ENCODE measurements at regions not wholly inside any gene's neighbourhood (a gene's known extent, or its start where the extent isn't known, plus 50 kb on each side); places are given as distances from the start of the nearest gene placed in this dataset.

DNA sequence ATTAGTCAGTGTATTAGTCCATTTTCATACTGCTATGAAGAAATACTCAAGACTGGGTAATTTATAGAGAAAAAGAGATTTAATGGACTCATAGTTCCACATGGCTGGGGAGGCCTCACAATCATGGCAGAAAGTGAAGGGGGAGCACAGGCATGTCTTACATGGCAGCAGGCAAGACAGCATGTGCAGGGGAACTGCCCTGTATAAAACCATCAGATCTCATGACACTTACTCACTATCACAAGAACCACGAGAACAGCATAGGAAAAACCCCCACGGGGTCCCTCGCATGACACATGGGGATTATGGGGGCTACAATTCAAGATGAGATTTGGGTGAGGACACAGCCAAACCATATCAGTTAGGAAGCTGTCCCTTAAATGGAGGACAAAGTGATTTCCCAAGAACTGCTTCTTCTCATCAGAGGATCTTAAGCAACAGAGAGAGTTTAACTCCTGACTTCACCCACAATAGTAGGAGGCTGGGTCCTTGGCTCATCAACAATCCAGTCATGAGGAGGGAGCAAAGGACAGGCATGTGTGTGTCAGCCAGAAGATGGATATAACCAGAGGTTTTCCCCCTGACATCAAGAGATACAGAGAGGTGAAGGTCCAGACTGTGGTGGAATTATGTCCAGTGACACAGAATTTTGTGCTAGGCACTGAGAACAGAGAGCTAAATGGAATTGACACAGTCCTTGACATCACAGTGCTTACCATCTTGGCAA is 203.8 kb upstream of the SH3BP4 start:
- H3K4me1 Mint-ChIP-seq: peaks cover 6% of the 10 kb centered on the region

DNA sequence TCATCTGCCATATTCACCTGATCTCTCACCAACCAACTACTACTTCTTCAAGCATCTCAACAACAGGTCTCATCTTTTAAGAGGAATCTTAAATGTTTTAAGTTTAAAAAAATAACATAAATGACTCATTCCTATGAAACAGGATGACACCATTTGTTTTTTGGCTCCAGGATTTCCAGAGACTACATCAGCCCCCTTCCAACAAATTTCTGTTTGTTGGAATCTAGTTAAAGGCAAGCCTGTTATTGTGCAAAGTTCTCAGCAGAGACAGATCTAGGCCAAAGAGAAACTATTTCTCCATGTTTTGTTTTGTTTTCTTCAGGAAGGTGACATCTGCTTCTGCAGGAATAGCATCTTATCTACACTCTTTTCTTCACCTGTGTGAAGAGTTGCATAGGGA is 204.8 kb upstream of the SH3BP4 start:
- Mint-ChIP-seq H3K9me3 (peaks cover 51% of the 10 kb centered on the region), H3K36me3 (peaks cover 15% of the 10 kb centered on the region), H3K27me3 (ENCODE audit: low read depth) (no peaks in the 10 kb centered on the region; the same call in 1 of the 2 replicates), H3K4me3 (no peak overlapping the region), H3K27ac (no peak overlapping the region), H3K4me1 (peaks cover 6% of the 10 kb centered on the region)
- no peak for ATAC-seq
- DNase-seq (ENCODE audit: low spot score): no peak
- ChIA-PET CTCF (no interaction called here), POLR2A (no interaction called here)
- TF ChIP-seq, protein P1, sequence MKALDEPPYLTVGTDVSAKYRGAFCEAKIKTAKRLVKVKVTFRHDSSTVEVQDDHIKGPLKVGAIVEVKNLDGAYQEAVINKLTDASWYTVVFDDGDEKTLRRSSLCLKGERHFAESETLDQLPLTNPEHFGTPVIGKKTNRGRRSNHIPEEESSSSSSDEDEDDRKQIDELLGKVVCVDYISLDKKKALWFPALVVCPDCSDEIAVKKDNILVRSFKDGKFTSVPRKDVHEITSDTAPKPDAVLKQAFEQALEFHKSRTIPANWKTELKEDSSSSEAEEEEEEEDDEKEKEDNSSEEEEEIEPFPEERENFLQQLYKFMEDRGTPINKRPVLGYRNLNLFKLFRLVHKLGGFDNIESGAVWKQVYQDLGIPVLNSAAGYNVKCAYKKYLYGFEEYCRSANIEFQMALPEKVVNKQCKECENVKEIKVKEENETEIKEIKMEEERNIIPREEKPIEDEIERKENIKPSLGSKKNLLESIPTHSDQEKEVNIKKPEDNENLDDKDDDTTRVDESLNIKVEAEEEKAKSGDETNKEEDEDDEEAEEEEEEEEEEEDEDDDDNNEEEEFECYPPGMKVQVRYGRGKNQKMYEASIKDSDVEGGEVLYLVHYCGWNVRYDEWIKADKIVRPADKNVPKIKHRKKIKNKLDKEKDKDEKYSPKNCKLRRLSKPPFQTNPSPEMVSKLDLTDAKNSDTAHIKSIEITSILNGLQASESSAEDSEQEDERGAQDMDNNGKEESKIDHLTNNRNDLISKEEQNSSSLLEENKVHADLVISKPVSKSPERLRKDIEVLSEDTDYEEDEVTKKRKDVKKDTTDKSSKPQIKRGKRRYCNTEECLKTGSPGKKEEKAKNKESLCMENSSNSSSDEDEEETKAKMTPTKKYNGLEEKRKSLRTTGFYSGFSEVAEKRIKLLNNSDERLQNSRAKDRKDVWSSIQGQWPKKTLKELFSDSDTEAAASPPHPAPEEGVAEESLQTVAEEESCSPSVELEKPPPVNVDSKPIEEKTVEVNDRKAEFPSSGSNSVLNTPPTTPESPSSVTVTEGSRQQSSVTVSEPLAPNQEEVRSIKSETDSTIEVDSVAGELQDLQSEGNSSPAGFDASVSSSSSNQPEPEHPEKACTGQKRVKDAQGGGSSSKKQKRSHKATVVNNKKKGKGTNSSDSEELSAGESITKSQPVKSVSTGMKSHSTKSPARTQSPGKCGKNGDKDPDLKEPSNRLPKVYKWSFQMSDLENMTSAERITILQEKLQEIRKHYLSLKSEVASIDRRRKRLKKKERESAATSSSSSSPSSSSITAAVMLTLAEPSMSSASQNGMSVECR (CRISPR knock-in tag; IDR thresholded peaks at IDR 0.05; ENCODE audit: borderline replicate concordance): no peak
- no peak for TF ChIP-seq ZNF671 (CRISPR knock-in tag; IDR thresholded peaks at IDR 0.05)
- no peak for TF ChIP-seq ATF1 (CRISPR knock-in tag; IDR thresholded peaks at IDR 0.05)
- TF ChIP-seq ELF4 (CRISPR knock-in tag; IDR thresholded peaks at IDR 0.05; ENCODE audit: low read depth): no peak
- no peak for TF ChIP-seq GTF2I (CRISPR knock-in tag; conservative IDR thresholded peaks at IDR 0.05)
- TF ChIP-seq, protein P2, sequence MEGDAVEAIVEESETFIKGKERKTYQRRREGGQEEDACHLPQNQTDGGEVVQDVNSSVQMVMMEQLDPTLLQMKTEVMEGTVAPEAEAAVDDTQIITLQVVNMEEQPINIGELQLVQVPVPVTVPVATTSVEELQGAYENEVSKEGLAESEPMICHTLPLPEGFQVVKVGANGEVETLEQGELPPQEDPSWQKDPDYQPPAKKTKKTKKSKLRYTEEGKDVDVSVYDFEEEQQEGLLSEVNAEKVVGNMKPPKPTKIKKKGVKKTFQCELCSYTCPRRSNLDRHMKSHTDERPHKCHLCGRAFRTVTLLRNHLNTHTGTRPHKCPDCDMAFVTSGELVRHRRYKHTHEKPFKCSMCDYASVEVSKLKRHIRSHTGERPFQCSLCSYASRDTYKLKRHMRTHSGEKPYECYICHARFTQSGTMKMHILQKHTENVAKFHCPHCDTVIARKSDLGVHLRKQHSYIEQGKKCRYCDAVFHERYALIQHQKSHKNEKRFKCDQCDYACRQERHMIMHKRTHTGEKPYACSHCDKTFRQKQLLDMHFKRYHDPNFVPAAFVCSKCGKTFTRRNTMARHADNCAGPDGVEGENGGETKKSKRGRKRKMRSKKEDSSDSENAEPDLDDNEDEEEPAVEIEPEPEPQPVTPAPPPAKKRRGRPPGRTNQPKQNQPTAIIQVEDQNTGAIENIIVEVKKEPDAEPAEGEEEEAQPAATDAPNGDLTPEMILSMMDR (IDR thresholded peaks at IDR 0.05): no peak
- no peak for TF ChIP-seq NFE2L1 (CRISPR knock-in tag; IDR thresholded peaks at IDR 0.05)
- no peak for TF ChIP-seq FOXJ3 (CRISPR knock-in tag; IDR thresholded peaks at IDR 0.05; ENCODE audit: borderline replicate concordance)
- no peak for TF ChIP-seq ESRRA (CRISPR knock-in tag; IDR thresholded peaks at IDR 0.05; ENCODE audit: borderline replicate concordance)
- TF ChIP-seq NR1H2 (CRISPR knock-in tag; IDR thresholded peaks at IDR 0.05): no peak
- TF ChIP-seq, protein P3, sequence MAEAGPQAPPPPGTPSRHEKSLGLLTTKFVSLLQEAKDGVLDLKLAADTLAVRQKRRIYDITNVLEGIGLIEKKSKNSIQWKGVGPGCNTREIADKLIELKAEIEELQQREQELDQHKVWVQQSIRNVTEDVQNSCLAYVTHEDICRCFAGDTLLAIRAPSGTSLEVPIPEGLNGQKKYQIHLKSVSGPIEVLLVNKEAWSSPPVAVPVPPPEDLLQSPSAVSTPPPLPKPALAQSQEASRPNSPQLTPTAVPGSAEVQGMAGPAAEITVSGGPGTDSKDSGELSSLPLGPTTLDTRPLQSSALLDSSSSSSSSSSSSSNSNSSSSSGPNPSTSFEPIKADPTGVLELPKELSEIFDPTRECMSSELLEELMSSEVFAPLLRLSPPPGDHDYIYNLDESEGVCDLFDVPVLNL (CRISPR knock-in tag; IDR thresholded peaks at IDR 0.05; ENCODE audit: borderline replicate concordance, low read depth): no peak
- TF ChIP-seq, protein P4, sequence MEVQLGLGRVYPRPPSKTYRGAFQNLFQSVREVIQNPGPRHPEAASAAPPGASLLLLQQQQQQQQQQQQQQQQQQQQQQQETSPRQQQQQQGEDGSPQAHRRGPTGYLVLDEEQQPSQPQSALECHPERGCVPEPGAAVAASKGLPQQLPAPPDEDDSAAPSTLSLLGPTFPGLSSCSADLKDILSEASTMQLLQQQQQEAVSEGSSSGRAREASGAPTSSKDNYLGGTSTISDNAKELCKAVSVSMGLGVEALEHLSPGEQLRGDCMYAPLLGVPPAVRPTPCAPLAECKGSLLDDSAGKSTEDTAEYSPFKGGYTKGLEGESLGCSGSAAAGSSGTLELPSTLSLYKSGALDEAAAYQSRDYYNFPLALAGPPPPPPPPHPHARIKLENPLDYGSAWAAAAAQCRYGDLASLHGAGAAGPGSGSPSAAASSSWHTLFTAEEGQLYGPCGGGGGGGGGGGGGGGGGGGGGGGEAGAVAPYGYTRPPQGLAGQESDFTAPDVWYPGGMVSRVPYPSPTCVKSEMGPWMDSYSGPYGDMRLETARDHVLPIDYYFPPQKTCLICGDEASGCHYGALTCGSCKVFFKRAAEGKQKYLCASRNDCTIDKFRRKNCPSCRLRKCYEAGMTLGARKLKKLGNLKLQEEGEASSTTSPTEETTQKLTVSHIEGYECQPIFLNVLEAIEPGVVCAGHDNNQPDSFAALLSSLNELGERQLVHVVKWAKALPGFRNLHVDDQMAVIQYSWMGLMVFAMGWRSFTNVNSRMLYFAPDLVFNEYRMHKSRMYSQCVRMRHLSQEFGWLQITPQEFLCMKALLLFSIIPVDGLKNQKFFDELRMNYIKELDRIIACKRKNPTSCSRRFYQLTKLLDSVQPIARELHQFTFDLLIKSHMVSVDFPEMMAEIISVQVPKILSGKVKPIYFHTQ (CRISPR knock-in tag; IDR thresholded peaks at IDR 0.05): no peak

More for the DNA sequence above, 203.8 kb upstream of the SH3BP4 start:
- ChIA-PET POLR2A (no interaction called here), CTCF (no interaction called here)
- no peak overlapping the region for H3K27ac Mint-ChIP-seq
- no peaks in the 10 kb centered on the region; the same call in 1 of the 2 replicates for H3K27me3 Mint-ChIP-seq (ENCODE audit: low read depth)
- peaks cover 12% of the 10 kb centered on the region for H3K36me3 Mint-ChIP-seq
- DNase-seq (ENCODE audit: low spot score): no peak
- H3K4me3 Mint-ChIP-seq: no peak overlapping the region
- H3K9me3 Mint-ChIP-seq: peaks cover 42% of the 10 kb centered on the region
- no peak for ATAC-seq
- TF ChIP-seq, protein P5, sequence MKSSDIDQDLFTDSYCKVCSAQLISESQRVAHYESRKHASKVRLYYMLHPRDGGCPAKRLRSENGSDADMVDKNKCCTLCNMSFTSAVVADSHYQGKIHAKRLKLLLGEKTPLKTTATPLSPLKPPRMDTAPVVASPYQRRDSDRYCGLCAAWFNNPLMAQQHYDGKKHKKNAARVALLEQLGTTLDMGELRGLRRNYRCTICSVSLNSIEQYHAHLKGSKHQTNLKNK (CRISPR knock-in tag; IDR thresholded peaks at IDR 0.05): no peak
- TF ChIP-seq MXD4 (CRISPR knock-in tag; IDR thresholded peaks at IDR 0.05; ENCODE audit: borderline replicate concordance) (no peak), MYBL2 (CRISPR knock-in tag; IDR thresholded peaks at IDR 0.05) (no peak), RELA (CRISPR knock-in tag; IDR thresholded peaks at IDR 0.05; ENCODE audit: borderline replicate concordance) (no peak)
- TF ChIP-seq, protein P6, sequence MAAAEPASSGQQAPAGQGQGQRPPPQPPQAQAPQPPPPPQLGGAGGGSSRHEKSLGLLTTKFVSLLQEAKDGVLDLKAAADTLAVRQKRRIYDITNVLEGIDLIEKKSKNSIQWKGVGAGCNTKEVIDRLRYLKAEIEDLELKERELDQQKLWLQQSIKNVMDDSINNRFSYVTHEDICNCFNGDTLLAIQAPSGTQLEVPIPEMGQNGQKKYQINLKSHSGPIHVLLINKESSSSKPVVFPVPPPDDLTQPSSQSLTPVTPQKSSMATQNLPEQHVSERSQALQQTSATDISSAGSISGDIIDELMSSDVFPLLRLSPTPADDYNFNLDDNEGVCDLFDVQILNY (CRISPR knock-in tag; IDR thresholded peaks at IDR 0.05): no peak
- TF ChIP-seq, protein P7, sequence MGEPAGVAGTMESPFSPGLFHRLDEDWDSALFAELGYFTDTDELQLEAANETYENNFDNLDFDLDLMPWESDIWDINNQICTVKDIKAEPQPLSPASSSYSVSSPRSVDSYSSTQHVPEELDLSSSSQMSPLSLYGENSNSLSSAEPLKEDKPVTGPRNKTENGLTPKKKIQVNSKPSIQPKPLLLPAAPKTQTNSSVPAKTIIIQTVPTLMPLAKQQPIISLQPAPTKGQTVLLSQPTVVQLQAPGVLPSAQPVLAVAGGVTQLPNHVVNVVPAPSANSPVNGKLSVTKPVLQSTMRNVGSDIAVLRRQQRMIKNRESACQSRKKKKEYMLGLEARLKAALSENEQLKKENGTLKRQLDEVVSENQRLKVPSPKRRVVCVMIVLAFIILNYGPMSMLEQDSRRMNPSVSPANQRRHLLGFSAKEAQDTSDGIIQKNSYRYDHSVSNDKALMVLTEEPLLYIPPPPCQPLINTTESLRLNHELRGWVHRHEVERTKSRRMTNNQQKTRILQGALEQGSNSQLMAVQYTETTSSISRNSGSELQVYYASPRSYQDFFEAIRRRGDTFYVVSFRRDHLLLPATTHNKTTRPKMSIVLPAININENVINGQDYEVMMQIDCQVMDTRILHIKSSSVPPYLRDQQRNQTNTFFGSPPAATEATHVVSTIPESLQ (CRISPR knock-in tag; IDR thresholded peaks at IDR 0.05): no peak
- TF ChIP-seq, protein P8, sequence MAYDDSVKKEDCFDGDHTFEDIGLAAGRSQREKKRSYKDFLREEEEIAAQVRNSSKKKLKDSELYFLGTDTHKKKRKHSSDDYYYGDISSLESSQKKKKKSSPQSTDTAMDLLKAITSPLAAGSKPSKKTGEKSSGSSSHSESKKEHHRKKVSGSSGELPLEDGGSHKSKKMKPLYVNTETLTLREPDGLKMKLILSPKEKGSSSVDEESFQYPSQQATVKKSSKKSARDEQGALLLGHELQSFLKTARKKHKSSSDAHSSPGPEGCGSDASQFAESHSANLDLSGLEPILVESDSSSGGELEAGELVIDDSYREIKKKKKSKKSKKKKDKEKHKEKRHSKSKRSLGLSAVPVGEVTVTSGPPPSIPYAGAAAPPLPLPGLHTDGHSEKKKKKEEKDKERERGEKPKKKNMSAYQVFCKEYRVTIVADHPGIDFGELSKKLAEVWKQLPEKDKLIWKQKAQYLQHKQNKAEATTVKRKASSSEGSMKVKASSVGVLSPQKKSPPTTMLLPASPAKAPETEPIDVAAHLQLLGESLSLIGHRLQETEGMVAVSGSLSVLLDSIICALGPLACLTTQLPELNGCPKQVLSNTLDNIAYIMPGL (CRISPR knock-in tag; IDR thresholded peaks at IDR 0.05): no peak

Data from WTC11 (cell line).